ENCODE measurements at regions not wholly inside any gene's neighbourhood (a gene's known extent, or its start where the extent isn't known, plus 50 kb on each side); places are given as distances from the start of the nearest gene placed in this dataset.

DNA sequence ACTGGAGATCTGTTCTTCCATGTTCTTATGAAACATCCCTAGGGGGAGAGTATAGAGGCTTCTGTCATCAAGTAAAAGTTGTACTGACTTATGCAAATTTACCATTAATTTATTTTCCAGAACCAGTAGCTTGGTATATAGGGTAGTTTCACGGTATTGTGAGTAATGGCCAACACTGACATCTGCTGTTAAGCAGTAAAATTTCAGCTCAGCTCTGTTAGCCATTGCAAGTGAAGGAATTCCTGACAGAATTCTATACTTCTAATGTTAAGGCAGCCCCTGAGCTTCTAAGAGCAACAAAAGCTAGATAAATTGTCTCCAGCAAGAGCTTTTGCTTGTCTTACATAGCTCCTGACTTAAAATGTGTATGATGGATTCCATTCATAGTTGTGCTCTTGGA lies 613.5 kb upstream of the C16orf82 start:
- TF ChIP-seq, protein P1, sequence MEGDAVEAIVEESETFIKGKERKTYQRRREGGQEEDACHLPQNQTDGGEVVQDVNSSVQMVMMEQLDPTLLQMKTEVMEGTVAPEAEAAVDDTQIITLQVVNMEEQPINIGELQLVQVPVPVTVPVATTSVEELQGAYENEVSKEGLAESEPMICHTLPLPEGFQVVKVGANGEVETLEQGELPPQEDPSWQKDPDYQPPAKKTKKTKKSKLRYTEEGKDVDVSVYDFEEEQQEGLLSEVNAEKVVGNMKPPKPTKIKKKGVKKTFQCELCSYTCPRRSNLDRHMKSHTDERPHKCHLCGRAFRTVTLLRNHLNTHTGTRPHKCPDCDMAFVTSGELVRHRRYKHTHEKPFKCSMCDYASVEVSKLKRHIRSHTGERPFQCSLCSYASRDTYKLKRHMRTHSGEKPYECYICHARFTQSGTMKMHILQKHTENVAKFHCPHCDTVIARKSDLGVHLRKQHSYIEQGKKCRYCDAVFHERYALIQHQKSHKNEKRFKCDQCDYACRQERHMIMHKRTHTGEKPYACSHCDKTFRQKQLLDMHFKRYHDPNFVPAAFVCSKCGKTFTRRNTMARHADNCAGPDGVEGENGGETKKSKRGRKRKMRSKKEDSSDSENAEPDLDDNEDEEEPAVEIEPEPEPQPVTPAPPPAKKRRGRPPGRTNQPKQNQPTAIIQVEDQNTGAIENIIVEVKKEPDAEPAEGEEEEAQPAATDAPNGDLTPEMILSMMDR (IDR thresholded peaks at IDR 0.05), result peak; percentile 40
- no peak for TF ChIP-seq EZH2phosphoT487 (IDR thresholded peaks at IDR 0.05)
